ENCODE measurements at regions not wholly inside any gene's neighbourhood (a gene's known extent, or its start where the extent isn't known, plus 50 kb on each side); places are given as distances from the start of the nearest gene placed in this dataset.

DNA sequence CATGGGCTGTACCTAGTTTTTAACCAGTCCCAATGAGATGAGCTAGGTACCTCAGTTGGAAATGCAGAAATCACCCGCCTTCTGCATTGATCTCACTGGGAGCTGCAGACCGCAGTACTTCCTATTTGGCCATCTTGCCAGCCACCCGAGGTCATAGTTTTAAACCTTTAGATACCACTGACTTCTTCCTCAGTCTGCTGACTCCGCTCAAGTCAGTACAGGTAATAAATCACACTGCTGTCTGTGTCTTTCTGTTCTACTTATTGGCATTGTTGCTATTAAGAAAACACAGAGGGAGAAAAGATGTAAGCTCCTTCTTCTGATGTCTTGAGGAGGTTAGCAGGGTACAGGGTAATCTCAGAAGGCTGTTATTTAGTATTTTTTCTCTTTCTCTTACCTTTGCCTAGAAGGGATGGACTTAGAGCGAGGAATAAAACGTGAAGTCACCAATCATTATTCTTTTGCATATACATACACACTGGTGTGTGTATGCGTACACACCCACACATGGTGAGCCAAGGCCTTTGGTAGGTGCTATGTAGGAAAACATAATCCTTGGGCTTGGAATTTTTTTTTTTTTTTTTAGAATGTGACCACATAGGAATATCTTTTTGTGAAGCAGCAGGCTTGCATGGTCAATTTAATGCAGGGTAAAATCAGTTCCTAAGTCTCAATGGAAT, 197.2 kb downstream of the EDEM1 start:
- Histone ChIP-seq H3K9me3 (ENCODE audit: insufficient read depth, low read depth, low read length) (no peaks in the 10 kb centered on the region), H3K36me3 (ENCODE audit: insufficient read depth, low read length) (no peaks in the 10 kb centered on the region), H3K79me2 (ENCODE audit: insufficient read depth, low read length) (no peaks in the 10 kb centered on the region), H3F3A (ENCODE audit: low read depth) (no peaks in the 10 kb centered on the region), H4K20me1 (ENCODE audit: insufficient read depth, low read length, poor library complexity, severe bottlenecking) (no peaks in the 10 kb centered on the region), H3K4me3 (ENCODE audit: low read length, poor library complexity, severe bottlenecking) (no peak overlapping the region), H2AFZ (ENCODE audit: low read length) (no peak overlapping the region), H3K9ac (ENCODE audit: low read depth, low read length, poor library complexity, severe bottlenecking) (no peak overlapping the region), H3K4me1 (ENCODE audit: insufficient read depth, low read length, poor library complexity, severe bottlenecking) (no peaks in the 10 kb centered on the region), H3K9me2 (replicated peaks; ENCODE audit: low read depth, low read length) (no peaks in the 10 kb centered on the region), H3K27me3 (ENCODE audit: insufficient read depth, low read length, poor library complexity, severe bottlenecking) (no peaks in the 10 kb centered on the region), H3K4me2 (ENCODE audit: low read depth, low read length, poor library complexity, severe bottlenecking) (no peak overlapping the region)
- TF ChIP-seq, protein P1, sequence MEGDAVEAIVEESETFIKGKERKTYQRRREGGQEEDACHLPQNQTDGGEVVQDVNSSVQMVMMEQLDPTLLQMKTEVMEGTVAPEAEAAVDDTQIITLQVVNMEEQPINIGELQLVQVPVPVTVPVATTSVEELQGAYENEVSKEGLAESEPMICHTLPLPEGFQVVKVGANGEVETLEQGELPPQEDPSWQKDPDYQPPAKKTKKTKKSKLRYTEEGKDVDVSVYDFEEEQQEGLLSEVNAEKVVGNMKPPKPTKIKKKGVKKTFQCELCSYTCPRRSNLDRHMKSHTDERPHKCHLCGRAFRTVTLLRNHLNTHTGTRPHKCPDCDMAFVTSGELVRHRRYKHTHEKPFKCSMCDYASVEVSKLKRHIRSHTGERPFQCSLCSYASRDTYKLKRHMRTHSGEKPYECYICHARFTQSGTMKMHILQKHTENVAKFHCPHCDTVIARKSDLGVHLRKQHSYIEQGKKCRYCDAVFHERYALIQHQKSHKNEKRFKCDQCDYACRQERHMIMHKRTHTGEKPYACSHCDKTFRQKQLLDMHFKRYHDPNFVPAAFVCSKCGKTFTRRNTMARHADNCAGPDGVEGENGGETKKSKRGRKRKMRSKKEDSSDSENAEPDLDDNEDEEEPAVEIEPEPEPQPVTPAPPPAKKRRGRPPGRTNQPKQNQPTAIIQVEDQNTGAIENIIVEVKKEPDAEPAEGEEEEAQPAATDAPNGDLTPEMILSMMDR (conservative IDR thresholded peaks at IDR 0.05; ENCODE audit: low read length), result no peak
- no peak for TF ChIP-seq EZH2phosphoT487 (IDR thresholded peaks at IDR 0.05; ENCODE audit: borderline replicate concordance)

DNA sequence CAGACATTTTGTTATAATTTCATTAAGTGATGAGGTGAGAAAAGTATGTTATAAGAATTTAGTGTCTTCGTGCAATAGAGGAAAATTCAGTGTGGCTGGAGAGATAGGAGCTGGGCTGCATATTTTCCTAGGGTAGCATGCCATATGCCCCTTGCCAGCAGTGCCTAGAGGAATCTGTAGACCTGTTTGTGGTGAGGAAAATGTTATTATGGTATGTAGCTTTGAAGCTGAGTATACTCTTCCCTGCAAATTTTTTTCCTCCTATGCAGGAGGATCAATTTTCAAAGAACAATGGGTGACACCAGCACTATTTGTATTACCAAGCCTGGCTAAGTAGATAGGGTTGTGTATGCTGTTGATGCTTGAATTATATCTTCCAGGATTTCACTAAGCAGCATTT, 200.6 kb downstream of the EDEM1 start:
- Histone ChIP-seq H3K79me2 (ENCODE audit: insufficient read depth, low read length) (no peaks in the 10 kb centered on the region), H3K4me1 (ENCODE audit: insufficient read depth, low read length, poor library complexity, severe bottlenecking) (no peaks in the 10 kb centered on the region), H3K27me3 (ENCODE audit: insufficient read depth, low read length, poor library complexity, severe bottlenecking) (no peaks in the 10 kb centered on the region), H3K9me3 (ENCODE audit: insufficient read depth, low read depth, low read length) (no peaks in the 10 kb centered on the region), H3F3A (ENCODE audit: low read depth) (no peaks in the 10 kb centered on the region), H3K9ac (ENCODE audit: low read depth, low read length, poor library complexity, severe bottlenecking) (no peak overlapping the region), H3K4me3 (ENCODE audit: low read length, poor library complexity, severe bottlenecking) (no peak overlapping the region), H4K20me1 (ENCODE audit: insufficient read depth, low read length, poor library complexity, severe bottlenecking) (no peaks in the 10 kb centered on the region), H2AFZ (ENCODE audit: low read length) (no peak overlapping the region), H3K9me2 (replicated peaks; ENCODE audit: low read depth, low read length) (no peaks in the 10 kb centered on the region), H3K4me2 (ENCODE audit: low read depth, low read length, poor library complexity, severe bottlenecking) (no peak overlapping the region), H3K36me3 (ENCODE audit: insufficient read depth, low read length) (no peaks in the 10 kb centered on the region)
- no peak for TF ChIP-seq EZH2phosphoT487 (IDR thresholded peaks at IDR 0.05; ENCODE audit: borderline replicate concordance)

DNA sequence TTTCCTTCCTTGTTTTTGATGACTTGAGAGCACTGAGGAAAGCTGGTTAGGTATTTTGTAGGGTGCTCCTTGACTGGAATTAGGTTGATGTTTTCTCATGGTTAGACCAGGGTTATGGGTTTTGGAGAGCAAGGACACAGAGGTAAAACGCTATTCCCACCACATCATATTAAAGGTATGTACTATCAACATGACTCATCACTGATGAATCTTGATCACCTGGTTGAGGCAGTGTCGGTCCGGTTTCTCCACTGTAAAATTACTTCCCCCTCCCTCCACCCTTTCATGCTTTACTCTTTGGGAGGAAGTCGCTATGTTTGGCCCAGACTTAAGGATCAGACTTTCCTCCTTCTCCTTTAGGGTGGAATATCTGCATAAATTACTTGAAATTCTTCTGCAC, 201.6 kb downstream of the EDEM1 start:
- Histone ChIP-seq H4K20me1 (ENCODE audit: insufficient read depth, low read length, poor library complexity, severe bottlenecking) (no peaks in the 10 kb centered on the region), H3K9me3 (ENCODE audit: insufficient read depth, low read depth, low read length) (no peaks in the 10 kb centered on the region), H3K4me2 (ENCODE audit: low read depth, low read length, poor library complexity, severe bottlenecking) (no peak overlapping the region), H3K79me2 (ENCODE audit: insufficient read depth, low read length) (no peaks in the 10 kb centered on the region), H3K36me3 (ENCODE audit: insufficient read depth, low read length) (no peaks in the 10 kb centered on the region), H3K9ac (ENCODE audit: low read depth, low read length, poor library complexity, severe bottlenecking) (no peak overlapping the region), H3K4me3 (ENCODE audit: low read length, poor library complexity, severe bottlenecking) (no peak overlapping the region), H3K9me2 (replicated peaks; ENCODE audit: low read depth, low read length) (no peaks in the 10 kb centered on the region), H3K4me1 (ENCODE audit: insufficient read depth, low read length, poor library complexity, severe bottlenecking) (no peaks in the 10 kb centered on the region), H3K27me3 (ENCODE audit: insufficient read depth, low read length, poor library complexity, severe bottlenecking) (no peaks in the 10 kb centered on the region), H3F3A (ENCODE audit: low read depth) (no peaks in the 10 kb centered on the region), H2AFZ (ENCODE audit: low read length) (no peak overlapping the region)
- TF ChIP-seq, protein P1 (conservative IDR thresholded peaks at IDR 0.05; ENCODE audit: low read length), result no peak
- no peak for TF ChIP-seq EZH2phosphoT487 (IDR thresholded peaks at IDR 0.05; ENCODE audit: borderline replicate concordance)

DNA sequence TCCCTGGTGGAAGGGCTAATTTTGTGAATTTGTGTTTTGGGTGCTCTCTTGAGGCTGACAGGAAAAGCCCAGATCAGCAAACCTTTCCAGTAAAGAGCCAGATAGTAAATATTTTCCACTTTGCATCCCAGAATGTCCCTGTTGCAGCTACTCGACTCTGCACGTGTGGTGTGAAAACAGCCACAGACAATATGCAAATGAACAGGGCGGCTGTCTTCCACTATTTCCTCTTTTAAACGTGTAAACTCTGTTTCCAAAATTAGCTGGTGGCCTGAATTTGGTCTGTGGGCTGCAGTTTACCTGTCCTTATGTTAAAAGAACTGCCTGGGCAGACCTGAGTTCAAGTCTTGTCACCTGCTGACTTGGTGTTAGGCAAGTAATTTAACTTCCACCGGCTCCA, 202.7 kb downstream of the EDEM1 start:
- H2AFZ ChIP-seq (ENCODE audit: low read length), result no peak overlapping the region
- H3K4me2 ChIP-seq (ENCODE audit: low read depth, low read length, poor library complexity, severe bottlenecking), result no peak overlapping the region
- TF ChIP-seq, protein P1 (conservative IDR thresholded peaks at IDR 0.05; ENCODE audit: low read length), result no peak
- TF ChIP-seq EZH2phosphoT487 (IDR thresholded peaks at IDR 0.05; ENCODE audit: borderline replicate concordance), result no peak

More for the DNA sequence above, 202.7 kb downstream of the EDEM1 start:
- Histone ChIP-seq H3K9me3 (ENCODE audit: insufficient read depth, low read depth, low read length) (no peaks in the 10 kb centered on the region), H3K9ac (ENCODE audit: low read depth, low read length, poor library complexity, severe bottlenecking) (no peak overlapping the region), H3K27me3 (ENCODE audit: insufficient read depth, low read length, poor library complexity, severe bottlenecking) (no peaks in the 10 kb centered on the region), H3K36me3 (ENCODE audit: insufficient read depth, low read length) (no peaks in the 10 kb centered on the region), H3K9me2 (replicated peaks; ENCODE audit: low read depth, low read length) (no peaks in the 10 kb centered on the region), H3K4me1 (ENCODE audit: insufficient read depth, low read length, poor library complexity, severe bottlenecking) (no peaks in the 10 kb centered on the region), H4K20me1 (ENCODE audit: insufficient read depth, low read length, poor library complexity, severe bottlenecking) (no peaks in the 10 kb centered on the region), H3K79me2 (ENCODE audit: insufficient read depth, low read length) (no peaks in the 10 kb centered on the region), H3F3A (ENCODE audit: low read depth) (no peaks in the 10 kb centered on the region), H3K4me3 (ENCODE audit: low read length, poor library complexity, severe bottlenecking) (no peak overlapping the region)

All from Loucy (cell line).